Activated CD4-positive, alpha-beta memory T cell treated with anti-CD3 and anti-CD28 coated beads, Interleukin-2, amount 10 ng/mL, durations not matched to agents 7 days and 5 days (primary cell): ENCODE measurements at regions not wholly inside any gene's neighbourhood (a gene's known extent, or its start where the extent isn't known, plus 50 kb on each side); places are given as distances from the start of the nearest gene placed in this dataset.
"Not testable (repeated sequence)": the region's sequence is repeated elsewhere in the genome, so short reads cannot be mapped to it uniquely, and the experiment has no call there.

Experiments
- CTCF ChIA-PET: fragments of 350-600 bp; sonication (Branson Sonifier 250); formaldehyde crosslinking; loops from one replicate; lab custom pipeline; 2021; ENCODE audit warnings: antibody characterized with exemption, inconsistent platforms; lab: Charles Lee
- POLR2A ChIA-PET: fragments of 350-600 bp; sonication (Branson Sonifier 250); formaldehyde crosslinking; loops from one replicate; lab custom pipeline; 2021; ENCODE audit warnings: antibody characterized with exemption; lab: Charles Lee
- DNase-seq: peaks from one replicate; pipeline ENCODE4 v3.0.0-alpha.2; 2020
- H3K27ac Mint-ChIP-seq: one replicate; pipeline ENCODE4 v1.8.0; 2021; ENCODE audit warnings: mild to moderate bottlenecking, mixed read lengths
- H3K27me3 Mint-ChIP-seq: one replicate; pipeline ENCODE4 v1.8.0; 2021; ENCODE audit warnings: mixed read lengths
- H3K36me3 Mint-ChIP-seq: one replicate; pipeline ENCODE4 v1.8.0; 2021; ENCODE audit warnings: low read depth, mixed read lengths
- H3K4me1 Mint-ChIP-seq: one replicate; pipeline ENCODE4 v1.8.0; 2021; ENCODE audit warnings: mixed read lengths
- H3K4me3 Mint-ChIP-seq: one replicate; pipeline ENCODE4 v1.8.0; 2021; ENCODE audit warnings: mild to moderate bottlenecking, mixed read lengths
- H3K9me3 Mint-ChIP-seq: one replicate; pipeline ENCODE4 v1.8.0; 2021; ENCODE audit warnings: mixed read lengths

GRCh38 chr18:38494065-38494464 is 928.5 kb upstream of the CELF4 start:
- ChIA-PET CTCF (no interaction called here), POLR2A (no interaction called here)
- Mint-ChIP-seq H3K4me3 (no peak overlapping the region), H3K27ac (no peak overlapping the region), H3K27me3 (no peaks in the 10 kb centered on the region), H3K4me1 (no peaks in the 10 kb centered on the region), H3K9me3 (no peaks in the 10 kb centered on the region), H3K36me3 (no peaks in the 10 kb centered on the region)
- DNase-seq = no peak

- CTCF ChIA-PET = no interaction called here
- H3K27me3 Mint-ChIP-seq = no peaks in the 10 kb centered on the region
Measured at GRCh38 chr18:38491195-38491594, 925.6 kb upstream of the CELF4 start.

GRCh38 chr18:38489721-38490120 is 924.1 kb upstream of the CELF4 start:
- H3K27ac Mint-ChIP-seq, CTCF ChIA-PET, DNase-seq, H3K36me3 Mint-ChIP-seq, H3K4me1 Mint-ChIP-seq, H3K27me3 Mint-ChIP-seq, POLR2A ChIA-PET, H3K9me3 Mint-ChIP-seq, H3K4me3 Mint-ChIP-seq: not testable (repeated sequence)

More at GRCh38 chr18:38491195-38491594, 925.6 kb upstream of the CELF4 start:
- POLR2A ChIA-PET = no interaction called here
- Mint-ChIP-seq H3K9me3 (no peaks in the 10 kb centered on the region), H3K27ac (no peak overlapping the region), H3K4me3 (no peak overlapping the region), H3K4me1 (no peaks in the 10 kb centered on the region), H3K36me3 (no peaks in the 10 kb centered on the region)
- no peak for DNase-seq

- DNase-seq = no peak
- H3K4me1 Mint-ChIP-seq = no peaks in the 10 kb centered on the region
- H3K27ac Mint-ChIP-seq = no peak overlapping the region
- no peaks in the 10 kb centered on the region for H3K36me3 Mint-ChIP-seq
- ChIA-PET POLR2A (no interaction called here), CTCF (no interaction called here)
- H3K9me3 Mint-ChIP-seq = peaks cover 2% of the 10 kb centered on the region
- no peaks in the 10 kb centered on the region for H3K27me3 Mint-ChIP-seq
- no peak overlapping the region for H3K4me3 Mint-ChIP-seq
Measured at GRCh38 chr18:38487521-38487920, 921.9 kb upstream of the CELF4 start.

GRCh38 chr18:38483326-38483725 is 917.7 kb upstream of the CELF4 start:
- POLR2A ChIA-PET = no interaction called here
- Mint-ChIP-seq H3K36me3 (no peaks in the 10 kb centered on the region), H3K9me3 (peaks cover 6% of the 10 kb centered on the region), H3K27me3 (no peaks in the 10 kb centered on the region), H3K4me1 (no peaks in the 10 kb centered on the region), H3K27ac (no peak overlapping the region), H3K4me3 (no peak overlapping the region)
- CTCF ChIA-PET = no interaction called here
- DNase-seq = no peak

GRCh38 chr18:38481576-38481975 is 916.0 kb upstream of the CELF4 start:
- no peak overlapping the region for H3K4me3 Mint-ChIP-seq
- ChIA-PET POLR2A (no interaction called here), CTCF (no interaction called here)
- no peak for DNase-seq
- H3K27ac Mint-ChIP-seq = no peak overlapping the region
- no peaks in the 10 kb centered on the region for H3K4me1 Mint-ChIP-seq
- H3K9me3 Mint-ChIP-seq = peaks cover 6% of the 10 kb centered on the region
- no peaks in the 10 kb centered on the region for H3K27me3 Mint-ChIP-seq
- no peaks in the 10 kb centered on the region for H3K36me3 Mint-ChIP-seq

- ChIA-PET CTCF (no interaction called here), POLR2A (no interaction called here)
- no peak for DNase-seq
- no peak overlapping the region for H3K27ac Mint-ChIP-seq
- H3K27me3 Mint-ChIP-seq = no peaks in the 10 kb centered on the region
- H3K36me3 Mint-ChIP-seq = no peaks in the 10 kb centered on the region
- H3K4me3 Mint-ChIP-seq = no peak overlapping the region
- H3K4me1 Mint-ChIP-seq = no peaks in the 10 kb centered on the region
- peaks cover 8% of the 10 kb centered on the region for H3K9me3 Mint-ChIP-seq
Measured at GRCh38 chr18:38475686-38476085, 910.1 kb upstream of the CELF4 start.

GRCh38 chr18:38473535-38473934 is 907.9 kb upstream of the CELF4 start:
- DNase-seq = no peak
- ChIA-PET POLR2A (no interaction called here), CTCF (no interaction called here)
- Mint-ChIP-seq H3K4me1 (no peaks in the 10 kb centered on the region), H3K27me3 (no peaks in the 10 kb centered on the region), H3K4me3 (no peak overlapping the region), H3K27ac (no peak overlapping the region), H3K36me3 (no peaks in the 10 kb centered on the region), H3K9me3 (peaks cover 11% of the 10 kb centered on the region)

- Mint-ChIP-seq H3K27ac (no peak overlapping the region), H3K4me1 (no peaks in the 10 kb centered on the region), H3K4me3 (no peak overlapping the region), H3K9me3 (peaks cover 13% of the 10 kb centered on the region), H3K27me3 (no peaks in the 10 kb centered on the region), H3K36me3 (no peaks in the 10 kb centered on the region)
- POLR2A ChIA-PET = no interaction called here
- CTCF ChIA-PET = no interaction called here
- no peak for DNase-seq
Measured at GRCh38 chr18:38470421-38470820, 904.8 kb upstream of the CELF4 start.

- ChIA-PET POLR2A (no interaction called here), CTCF (no interaction called here)
- no peak overlapping the region for H3K4me3 Mint-ChIP-seq
- peaks cover 9% of the 10 kb centered on the region for H3K9me3 Mint-ChIP-seq
- H3K27ac Mint-ChIP-seq = no peak overlapping the region
- no peak for DNase-seq
- H3K4me1 Mint-ChIP-seq = no peaks in the 10 kb centered on the region
- no peaks in the 10 kb centered on the region for H3K36me3 Mint-ChIP-seq
- no peaks in the 10 kb centered on the region for H3K27me3 Mint-ChIP-seq
Measured at GRCh38 chr18:38466426-38466825, 900.8 kb upstream of the CELF4 start.

- no peak overlapping the region for H3K4me3 Mint-ChIP-seq
- H3K27ac Mint-ChIP-seq = no peak overlapping the region
- no peaks in the 10 kb centered on the region for H3K4me1 Mint-ChIP-seq
- H3K36me3 Mint-ChIP-seq = no peaks in the 10 kb centered on the region
- ChIA-PET POLR2A (no interaction called here), CTCF (no interaction called here)
- H3K27me3 Mint-ChIP-seq = no peaks in the 10 kb centered on the region
- no peak for DNase-seq
- H3K9me3 Mint-ChIP-seq = peaks cover 7% of the 10 kb centered on the region
Measured at GRCh38 chr18:38464024-38464423, 898.4 kb upstream of the CELF4 start.

- peaks cover 5% of the 10 kb centered on the region for H3K9me3 Mint-ChIP-seq
- no peak overlapping the region for H3K4me3 Mint-ChIP-seq
- ChIA-PET POLR2A (no interaction called here), CTCF (no interaction called here)
- no peaks in the 10 kb centered on the region for H3K4me1 Mint-ChIP-seq
- no peaks in the 10 kb centered on the region for H3K36me3 Mint-ChIP-seq
- no peak overlapping the region for H3K27ac Mint-ChIP-seq
- no peaks in the 10 kb centered on the region for H3K27me3 Mint-ChIP-seq
- no peak for DNase-seq
Measured at GRCh38 chr18:38460657-38461056, 895.1 kb upstream of the CELF4 start.

GRCh38 chr18:38459131-38459994 is 893.8 kb upstream of the CELF4 start:
- no peak for DNase-seq
- Mint-ChIP-seq H3K4me3 (no peak overlapping the region), H3K27me3 (no peaks in the 10 kb centered on the region), H3K4me1 (no peaks in the 10 kb centered on the region), H3K27ac (no peak overlapping the region), H3K36me3 (no peaks in the 10 kb centered on the region), H3K9me3 (peaks cover 3% of the 10 kb centered on the region)
- ChIA-PET POLR2A (no interaction called here), CTCF (no interaction called here)

GRCh38 chr18:38458698-38459097 is 893.1 kb upstream of the CELF4 start:
- POLR2A ChIA-PET = no interaction called here

More at GRCh38 chr18:38458698-38459097, 893.1 kb upstream of the CELF4 start:
- Mint-ChIP-seq H3K36me3 (no peaks in the 10 kb centered on the region), H3K27ac (no peak overlapping the region), H3K27me3 (no peaks in the 10 kb centered on the region), H3K4me1 (no peaks in the 10 kb centered on the region), H3K4me3 (no peak overlapping the region), H3K9me3 (peaks cover 3% of the 10 kb centered on the region)
- CTCF ChIA-PET = no interaction called here
- DNase-seq = no peak
